Endothelial cell of umbilical vein (primary cell): ENCODE measurements at regions not wholly inside any gene's neighbourhood (a gene's known extent, or its start where the extent isn't known, plus 50 kb on each side); places are given as distances from the start of the nearest gene placed in this dataset.

Source experiments
- BruUV-seq: library from RNA; stranded (reverse); fragments of 400-500 nt; replicated peaks from 2 replicates; lab custom pipeline; 2021; lab: Mats Ljungman, UMichigan
- CTCF ChIA-PET: fragments of 300-600, 350-600 bp; sonication (Branson Sonifier 250); formaldehyde crosslinking; loops from one replicate; lab custom pipeline; 2021; ENCODE audit warnings: antibody characterized with exemption, inconsistent platforms; lab: Charles Lee
- POLR2A ChIA-PET: fragments of 300-600, 350-600 bp; sonication (Branson Sonifier 250); formaldehyde crosslinking; loops from one replicate; lab custom pipeline; 2021; ENCODE audit warnings: antibody characterized with exemption, inconsistent platforms; lab: Charles Lee
- DNase-seq: peaks from one replicate; pipeline ENCODE4 v3.0.0-alpha.2; 2011; ENCODE audit warnings: low read depth, low spot score
- FAIRE-seq: peaks from 2 replicates; lab custom pipeline; 2011; peaks lifted over from hg19 to GRCh38; lab: Jason Lieb, UNC
- H2AFZ ChIP-seq: 2 replicates; pipeline ENCODE4 v1.6.0; 2012; ENCODE audit warnings: low read depth, low read length, control low read depth, inconsistent platforms
- H3K27ac ChIP-seq: 2 replicates; pipeline ENCODE4 v1.5.1; 2011; ENCODE audit warnings: low read depth, mild to moderate bottlenecking, control low read depth, low read length, moderate library complexity; ENCODE audit not compliant: insufficient read depth
- H3K27me3 ChIP-seq, 2 experiments: 2 replicates each; pipeline versions ENCODE4 v1.6.0 to v1.6.1; 2011; ENCODE audit warnings: low read length in 2 of 2, mixed read lengths in 1 of 2; ENCODE audit not compliant: control insufficient read depth in 2 of 2, insufficient read depth in 2 of 2
- H3K36me3 ChIP-seq, 2 experiments: 2 replicates in 1 of 2; 3 replicates in 1 of 2; pipeline ENCODE4 v1.5.1; 2011; ENCODE audit warnings: low read length in 2 of 2, mild to moderate bottlenecking in 1 of 2, moderate library complexity in 1 of 2; ENCODE audit not compliant: control insufficient read depth in 2 of 2, insufficient read depth in 2 of 2; ENCODE audit errors: extremely low read depth in 1 of 2
- H3K4me1 ChIP-seq: 3 replicates; pipeline ENCODE4 v1.5.1; 2011; ENCODE audit warnings: mild to moderate bottlenecking, low read length; ENCODE audit not compliant: control insufficient read depth, insufficient read depth; ENCODE audit errors: extremely low read depth
- H3K4me2 ChIP-seq: 2 replicates; pipeline ENCODE4 v1.6.1; 2011; ENCODE audit warnings: low read length, control low read depth, mixed read lengths; ENCODE audit not compliant: insufficient read depth
- H3K4me3 ChIP-seq, 3 experiments: fragments of 200-600 bp in 1 of 3; sonication (generic), shearing (Covaris generic) in 1 of 3; replicated peaks in 1 of 3; 2 replicates each; pipeline ENCODE4 v1.5.1; 2011 to 2016; ENCODE audit warnings: control low read depth in 3 of 3, low read length in 3 of 3, mild to moderate bottlenecking in 2 of 3, inconsistent platforms in 1 of 3, low read depth in 1 of 3, moderate library complexity in 1 of 3; ENCODE audit not compliant: insufficient read depth in 1 of 3
- H3K79me2 ChIP-seq: 2 replicates; pipeline ENCODE4 v1.6.0; 2012; ENCODE audit warnings: low read length, inconsistent platforms; ENCODE audit not compliant: control insufficient read depth, insufficient read depth
- H3K9ac ChIP-seq: replicated peaks from 2 replicates; pipeline ENCODE3; 2011; ENCODE audit warnings: low read length, control low read depth; ENCODE audit not compliant: insufficient read depth; ENCODE audit errors: extremely low read depth
- H3K9me1 ChIP-seq: replicated peaks from 3 replicates; pipeline ENCODE4 v1.6.0; 2011; ENCODE audit warnings: mild to moderate bottlenecking, low read length; ENCODE audit not compliant: control insufficient read depth, insufficient read depth; ENCODE audit errors: extremely low read depth
- H3K9me3 ChIP-seq: replicated peaks from 2 replicates; pipeline ENCODE4 v1.5.1; 2012; ENCODE audit warnings: low read length, inconsistent platforms; ENCODE audit not compliant: control insufficient read depth, insufficient read depth
- H4K20me1 ChIP-seq: replicated peaks from 2 replicates; pipeline ENCODE3; 2011; ENCODE audit warnings: mild to moderate bottlenecking, low read length; ENCODE audit not compliant: control insufficient read depth, insufficient read depth; ENCODE audit errors: extremely low read depth
- CTCF ChIP-seq, 2 donors: IDR thresholded peaks; 1 replicate in 1 of 2; 2 replicates in 1 of 2; pipeline ENCODE4 v1.5.1; 2011; ENCODE audit warnings: low read length in 2 of 2, mild to moderate bottlenecking in 2 of 2, moderate library complexity in 2 of 2, control low read depth in 1 of 2, inconsistent platforms in 1 of 2, low read depth in 1 of 2; ENCODE audit not compliant: insufficient read depth in 1 of 2; ENCODE audit errors: extremely low read depth in 1 of 2
- EZH2 ChIP-seq: IDR thresholded peaks from 2 replicates; pipeline ENCODE4 v1.6.1; 2012; ENCODE audit warnings: borderline replicate concordance, low read depth, mild to moderate bottlenecking, moderate library complexity, low read length, inconsistent platforms; ENCODE audit not compliant: severe bottlenecking
- FOS ChIP-seq: IDR thresholded peaks from 2 replicates; pipeline ENCODE4 v1.6.1; 2011; ENCODE audit warnings: mild to moderate bottlenecking, low read length, moderate library complexity, borderline replicate concordance; ENCODE audit not compliant: insufficient read depth
- GATA2 ChIP-seq: IDR thresholded peaks from 2 replicates; pipeline ENCODE4 v1.7.0; 2011; ENCODE audit warnings: low read depth, mild to moderate bottlenecking, moderate library complexity, mixed read lengths, low read length; ENCODE audit not compliant: insufficient read length, insufficient read depth
- JUN ChIP-seq: IDR thresholded peaks from 2 replicates; pipeline ENCODE4 v1.6.1; 2011; ENCODE audit warnings: borderline replicate concordance, low read depth; ENCODE audit not compliant: insufficient read length, insufficient read depth
- MAX ChIP-seq: IDR thresholded peaks from 2 replicates; pipeline ENCODE4 v1.6.1; 2011; ENCODE audit not compliant: insufficient read depth, insufficient read length
- MYC ChIP-seq: IDR thresholded peaks from one replicate; pipeline ENCODE4 v1.6.1; 2011; ENCODE audit warnings: mild to moderate bottlenecking, low read depth, low read length
- POLR2A ChIP-seq: IDR thresholded peaks from 2 replicates; pipeline ENCODE4 v1.6.1; 2012; ENCODE audit warnings: low read depth, mild to moderate bottlenecking, control low read depth, low read length
- POLR2AphosphoS5 ChIP-seq: IDR thresholded peaks from 2 replicates; pipeline ENCODE4 v1.6.1; 2012; ENCODE audit warnings: low read depth, mild to moderate bottlenecking, control low read depth, low read length, moderate library complexity; ENCODE audit not compliant: insufficient read depth
- dilution Hi-C: fragments of 300-500 bp; cut with MboI; formaldehyde crosslinking; loops from one replicate; pipeline ENCODE4 v1.15.0; 2019; ENCODE audit warnings: low sequenced_read_pairs; ENCODE audit not compliant: extremely low pct_ligation_motif_present
- intact Hi-C: fragments of 100-400 bp; cut with micrococcal nuclease; formaldehyde crosslinking; loops from one replicate; pipeline ENCODE4 v1.10.0; 2022

DNA sequence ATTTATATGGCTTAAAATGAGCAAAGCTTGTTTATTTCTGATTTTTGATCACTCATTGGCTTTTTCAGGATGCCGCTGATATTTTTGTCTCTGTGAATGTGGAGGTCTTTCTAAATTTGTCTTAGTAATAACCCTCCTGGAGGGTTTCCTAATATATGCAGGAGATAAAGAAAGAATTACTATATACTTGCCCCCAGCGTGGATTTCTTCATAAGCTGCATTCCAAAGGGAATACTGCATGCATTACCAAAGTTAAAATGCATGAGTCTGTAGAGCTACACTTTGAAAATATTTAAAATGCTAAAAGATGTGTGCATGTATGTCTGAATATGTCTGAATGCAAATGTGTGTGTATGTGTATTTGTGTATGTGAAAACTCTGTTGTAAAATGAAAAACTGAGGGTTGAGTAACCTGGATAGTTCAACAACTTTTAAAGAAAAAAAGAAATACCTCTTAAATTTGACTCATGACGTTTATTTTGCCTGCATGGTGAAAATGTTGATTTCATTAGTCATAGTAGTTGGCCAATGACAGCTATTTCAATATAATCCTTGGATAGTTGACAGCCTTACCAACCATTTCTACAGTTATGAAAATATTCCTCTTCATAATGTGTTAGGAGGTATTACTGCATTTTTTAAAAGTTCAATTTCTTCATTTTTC lies 113.2 kb upstream of the ZNF827 start:
- Histone ChIP-seq H3K4me3 (no peak overlapping the region), H3K9me1 (no peaks in the 10 kb centered on the region), H2AFZ (no peak overlapping the region), H3K36me3 (no peaks in the 10 kb centered on the region), H3K4me2 (no peak overlapping the region), H3K27me3 (peaks cover 0 to 7% of the 10 kb centered on the region in 2 experiments), H4K20me1 (no peaks in the 10 kb centered on the region), H3K9ac (no peak overlapping the region), H3K9me3 (no peaks in the 10 kb centered on the region), H3K79me2 (no peaks in the 10 kb centered on the region), H3K4me1 (no peaks in the 10 kb centered on the region), H3K27ac (no peak overlapping the region)
- dilution Hi-C loops = no loop called here
- FAIRE-seq (no peak), DNase-seq (no peak)
- TF ChIP-seq MYC = no peak
- TF ChIP-seq POLR2AphosphoS5 = no peak
- TF ChIP-seq MAX = no peak
- no peak for TF ChIP-seq GATA2
- TF ChIP-seq EZH2 = no peak
- TF ChIP-seq JUN = no peak
- no peak for TF ChIP-seq FOS
- no peak for TF ChIP-seq POLR2A
- TF ChIP-seq CTCF (IDR thresholded peaks at IDR 0.05; ENCODE audit: extremely low read depth in 1 of 2, insufficient read depth in 1 of 2, low read depth in 1 of 2, low read length in 2 of 2) = no peak
- no TSS peak for BruUV-seq
- intact Hi-C loops = no loop called here
- CTCF ChIA-PET = no interaction called here
- POLR2A ChIA-PET = no interaction called here
